AG04449 (cell line): ENCODE measurements at regions not wholly inside any gene's neighbourhood (a gene's known extent, or its start where the extent isn't known, plus 50 kb on each side); places are given as distances from the start of the nearest gene placed in this dataset.
"Not testable (repeated sequence)": the region's sequence is repeated elsewhere in the genome, so short reads cannot be mapped to it uniquely, and the experiment has no call there.

ENCODE experiments used
- CTCF ChIA-PET: fragments of 350-600 bp; formaldehyde crosslinking; extraction: SDS; loops from one replicate; lab custom pipeline; 2021; ENCODE audit warnings: antibody characterized with exemption; lab: Yijun Ruan, JAX
- POLR2A ChIA-PET: fragments of 400-600, 350-600 bp; formaldehyde crosslinking; extraction: SDS; loops from one replicate; lab custom pipeline; 2020; ENCODE audit warnings: antibody characterized with exemption, inconsistent platforms; lab: Yijun Ruan, JAX
- DNase-seq: peaks from one replicate; pipeline ENCODE4 v3.0.0-alpha.2; 2010; ENCODE audit warnings: low read depth, low spot score
- H3K4me3 ChIP-seq: 2 replicates; pipeline ENCODE4 v1.5.1; 2011; ENCODE audit warnings: low read depth, mild to moderate bottlenecking, control low read depth, low read length
- CTCF ChIP-seq: IDR thresholded peaks from one replicate; pipeline ENCODE4 v1.5.1; 2011; ENCODE audit warnings: mild to moderate bottlenecking, moderate library complexity, low read length, control low read depth, inconsistent platforms; ENCODE audit not compliant: insufficient read depth; ENCODE audit errors: missing control alignments

DNA sequence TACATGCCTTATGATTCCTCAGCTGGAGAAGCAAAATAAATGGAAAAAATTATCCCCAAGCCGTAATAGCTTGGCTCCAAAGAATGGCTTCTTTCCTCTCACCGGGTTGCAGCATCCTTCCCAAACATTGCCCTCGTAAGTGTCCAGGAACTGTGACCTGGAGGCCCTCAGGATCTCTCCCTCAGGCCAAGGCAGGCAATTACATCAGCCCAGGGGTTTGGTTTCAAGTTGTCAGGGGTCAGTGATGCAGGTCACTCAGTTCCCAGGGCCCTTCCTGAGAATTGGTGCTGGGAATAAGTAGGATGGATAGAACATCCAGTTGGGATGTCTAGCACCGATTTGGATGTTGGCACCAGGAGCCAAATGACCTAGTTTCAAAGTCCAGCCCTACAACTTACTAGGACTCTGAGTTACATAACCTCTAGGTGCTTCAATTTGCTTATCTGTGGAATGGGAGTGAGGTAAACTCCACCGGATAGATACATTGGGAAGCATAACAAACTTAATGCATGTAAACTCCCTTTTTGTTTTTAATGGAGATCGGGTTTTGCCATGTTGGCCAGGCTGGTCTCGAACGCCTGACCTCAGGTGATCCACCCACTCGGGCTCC lies 133.5 kb upstream of the DAP start:
- no peak for TF ChIP-seq CTCF
- ChIA-PET POLR2A (no interaction called here), CTCF (no interaction called here)
- DNase-seq: no peak
- H3K4me3 ChIP-seq: no peak overlapping the region

DNA sequence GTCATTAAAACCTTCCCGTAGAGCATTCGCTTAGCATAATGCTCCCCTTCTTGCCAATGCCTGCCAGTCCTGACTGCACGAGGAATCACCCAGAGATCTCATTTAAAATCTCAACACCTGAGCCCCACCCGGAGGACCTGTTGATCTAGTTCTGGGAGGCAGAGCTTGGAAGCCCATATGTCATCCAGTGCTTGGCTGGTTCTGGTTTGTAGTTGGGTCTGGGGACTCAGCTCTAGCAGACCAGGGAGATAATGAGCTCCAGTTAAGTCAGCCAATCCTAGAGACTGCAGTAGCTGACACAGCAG lies 131.8 kb upstream of the DAP start:
- ChIA-PET CTCF (no interaction called here), POLR2A (no interaction called here)
- H3K4me3 ChIP-seq: no peak overlapping the region
- DNase-seq: no peak
- TF ChIP-seq CTCF: no peak

DNA sequence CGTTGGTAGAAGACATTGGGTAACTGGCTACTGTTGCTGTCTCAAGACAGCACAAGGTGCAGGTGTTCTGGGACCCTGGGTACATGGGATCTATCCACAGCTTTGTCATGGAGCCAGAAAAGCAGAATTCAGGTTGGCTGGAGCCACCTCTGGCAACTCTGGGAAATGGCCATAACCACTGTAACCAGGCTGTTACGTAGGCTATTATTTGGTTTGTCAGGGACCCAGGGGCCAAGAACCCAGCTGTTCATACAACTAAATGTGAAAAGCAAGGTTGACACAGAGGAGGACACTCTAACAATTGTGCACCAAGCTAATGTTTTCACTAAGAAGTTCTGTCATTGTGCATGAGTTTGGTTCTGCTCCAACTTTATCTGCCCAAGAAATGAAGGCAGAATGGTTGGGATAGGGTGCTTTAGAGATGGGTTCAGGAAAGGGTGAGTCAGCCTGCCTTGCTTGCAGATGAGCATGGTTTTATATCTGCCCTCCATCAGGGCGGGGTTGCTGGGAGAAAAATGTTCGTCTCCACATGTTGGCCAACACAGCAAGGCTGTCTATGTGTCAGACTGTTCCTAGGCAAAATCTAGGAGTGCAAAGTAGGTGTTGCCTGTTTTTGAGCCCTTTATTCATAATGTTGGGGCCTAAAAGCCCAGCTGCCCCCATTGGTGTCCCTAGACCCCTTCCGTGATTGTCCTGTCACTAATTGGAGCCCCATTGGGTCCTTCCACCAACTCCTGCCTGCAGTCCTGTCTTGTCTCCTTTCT lies 131.3 kb upstream of the DAP start:
- no peak for DNase-seq
- ChIA-PET CTCF (interaction anchor here (1.0 to 1.1 kb wide), 2 partner anchors 33 to 36 kb away, joined by 3 to 4 read pairs; no protein-coding TSS in a partner anchor), POLR2A (no interaction called here)
- H3K4me3 ChIP-seq: no peak overlapping the region
- TF ChIP-seq CTCF: no peak

- no peak overlapping the region for H3K4me3 ChIP-seq
- POLR2A ChIA-PET: no interaction called here
- CTCF ChIA-PET: interaction anchor here (1.0 to 1.1 kb wide), 2 partner anchors 32 to 35 kb away, joined by 3 to 4 read pairs; no protein-coding TSS in a partner anchor
- DNase-seq: no peak
- no peak for TF ChIP-seq CTCF
These were observed 130.2 kb upstream of the DAP start for GRCh38 chr5:10891193-10891592.

GRCh38 chr5:10886497-10886896 lies 125.5 kb upstream of the DAP start:
- ChIA-PET CTCF (interaction anchor here (1.4 kb wide), 1 partner anchor 24 kb away, joined by 4 read pairs; no protein-coding TSS in a partner anchor), POLR2A (no interaction called here)
- H3K4me3 ChIP-seq: no peak overlapping the region
- no peak for TF ChIP-seq CTCF
- no peak for DNase-seq

- no peak for TF ChIP-seq CTCF
- CTCF ChIA-PET: no interaction called here
- no peak overlapping the region for H3K4me3 ChIP-seq
- DNase-seq: no peak
- POLR2A ChIA-PET: no interaction called here
These were observed 124.0 kb upstream of the DAP start for GRCh38 chr5:10885026-10885425.

DNA sequence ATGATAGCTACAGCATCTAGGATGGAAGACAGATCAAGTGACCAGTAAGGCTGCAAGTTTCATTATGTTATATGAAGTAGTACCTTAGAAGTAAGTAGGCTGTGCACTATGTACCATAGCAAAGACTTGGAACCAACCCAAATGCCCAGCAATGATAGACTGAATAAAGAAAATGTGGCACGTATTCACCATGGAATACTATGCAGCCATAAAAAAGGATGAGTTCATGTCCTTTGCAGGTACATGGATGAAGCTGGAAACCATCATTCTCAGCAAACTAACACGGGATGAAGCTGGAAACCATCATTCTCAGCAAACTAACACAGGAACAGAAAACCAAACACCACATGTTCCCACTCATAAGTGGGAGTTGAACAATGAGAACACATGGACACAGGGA lies 122.9 kb upstream of the DAP start:
- DNase-seq, H3K4me3 ChIP-seq, POLR2A ChIA-PET, CTCF ChIA-PET: not testable (repeated sequence)
